ENCODE measurements at regions not wholly inside any gene's neighbourhood (a gene's known extent, or its start where the extent isn't known, plus 50 kb on each side); places are given as distances from the start of the nearest gene placed in this dataset.

DNA sequence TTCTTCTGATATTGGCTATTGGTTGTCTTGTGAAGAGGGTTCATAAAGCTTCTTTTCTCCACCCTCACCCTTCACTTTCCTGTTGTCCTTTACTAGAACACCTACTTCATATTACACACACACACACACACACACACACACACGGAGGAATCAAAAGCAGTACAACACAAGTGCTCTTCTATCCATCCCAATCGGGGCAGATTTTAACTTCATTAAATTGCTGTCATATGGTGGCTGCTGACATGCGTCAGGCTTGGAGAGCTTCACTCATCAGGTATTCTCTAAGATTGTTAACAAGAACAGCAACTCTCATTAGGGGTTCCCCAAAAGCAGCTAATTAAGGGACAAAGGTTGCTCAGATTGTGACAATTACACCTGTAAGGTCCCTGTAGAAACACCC lies 239.1 kb upstream of the MEIS2 start:
- DNase-seq (ENCODE audit: low read depth), result no peak
- no peaks in the 10 kb centered on the region for H3K36me3 ChIP-seq (ENCODE audit: control insufficient read depth, insufficient read depth, low read length)
- no peaks in the 10 kb centered on the region for H3K27me3 ChIP-seq (ENCODE audit: control insufficient read depth, insufficient read depth, low read length)
- H3K4me3 ChIP-seq (ENCODE audit: low read depth, low read length), result no peak overlapping the region
- TF ChIP-seq, protein P1, sequence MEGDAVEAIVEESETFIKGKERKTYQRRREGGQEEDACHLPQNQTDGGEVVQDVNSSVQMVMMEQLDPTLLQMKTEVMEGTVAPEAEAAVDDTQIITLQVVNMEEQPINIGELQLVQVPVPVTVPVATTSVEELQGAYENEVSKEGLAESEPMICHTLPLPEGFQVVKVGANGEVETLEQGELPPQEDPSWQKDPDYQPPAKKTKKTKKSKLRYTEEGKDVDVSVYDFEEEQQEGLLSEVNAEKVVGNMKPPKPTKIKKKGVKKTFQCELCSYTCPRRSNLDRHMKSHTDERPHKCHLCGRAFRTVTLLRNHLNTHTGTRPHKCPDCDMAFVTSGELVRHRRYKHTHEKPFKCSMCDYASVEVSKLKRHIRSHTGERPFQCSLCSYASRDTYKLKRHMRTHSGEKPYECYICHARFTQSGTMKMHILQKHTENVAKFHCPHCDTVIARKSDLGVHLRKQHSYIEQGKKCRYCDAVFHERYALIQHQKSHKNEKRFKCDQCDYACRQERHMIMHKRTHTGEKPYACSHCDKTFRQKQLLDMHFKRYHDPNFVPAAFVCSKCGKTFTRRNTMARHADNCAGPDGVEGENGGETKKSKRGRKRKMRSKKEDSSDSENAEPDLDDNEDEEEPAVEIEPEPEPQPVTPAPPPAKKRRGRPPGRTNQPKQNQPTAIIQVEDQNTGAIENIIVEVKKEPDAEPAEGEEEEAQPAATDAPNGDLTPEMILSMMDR (IDR thresholded peaks at IDR 0.05; ENCODE audit: insufficient read depth, low read length, poor library complexity, severe bottlenecking), result no peak

DNA sequence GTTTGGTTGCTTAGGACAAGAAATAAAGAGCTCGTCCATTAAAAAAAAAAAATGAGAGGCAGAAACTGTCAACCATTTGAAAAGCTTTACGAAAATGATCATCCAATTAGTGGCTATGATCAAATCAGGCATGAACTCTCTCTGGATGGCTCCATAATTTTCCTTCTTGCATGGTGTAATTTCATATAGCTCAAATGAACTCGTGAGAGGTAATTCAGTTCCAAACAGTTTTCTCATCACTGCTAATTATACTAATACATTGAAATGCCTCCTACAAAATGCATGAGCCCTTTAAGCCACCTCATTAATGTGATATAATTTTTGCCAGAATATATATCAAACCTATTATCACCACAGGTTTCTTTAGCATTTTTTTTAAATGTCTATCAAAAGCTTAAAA lies 239.5 kb upstream of the MEIS2 start:
- Histone ChIP-seq H3K4me3 (ENCODE audit: low read depth, low read length) (no peak overlapping the region), H3K36me3 (ENCODE audit: control insufficient read depth, insufficient read depth, low read length) (no peaks in the 10 kb centered on the region), H3K27me3 (ENCODE audit: control insufficient read depth, insufficient read depth, low read length) (no peaks in the 10 kb centered on the region)
- TF ChIP-seq, protein P1 (IDR thresholded peaks at IDR 0.05; ENCODE audit: insufficient read depth, low read length, poor library complexity, severe bottlenecking), result no peak
- no peak for DNase-seq (ENCODE audit: low read depth)

DNA sequence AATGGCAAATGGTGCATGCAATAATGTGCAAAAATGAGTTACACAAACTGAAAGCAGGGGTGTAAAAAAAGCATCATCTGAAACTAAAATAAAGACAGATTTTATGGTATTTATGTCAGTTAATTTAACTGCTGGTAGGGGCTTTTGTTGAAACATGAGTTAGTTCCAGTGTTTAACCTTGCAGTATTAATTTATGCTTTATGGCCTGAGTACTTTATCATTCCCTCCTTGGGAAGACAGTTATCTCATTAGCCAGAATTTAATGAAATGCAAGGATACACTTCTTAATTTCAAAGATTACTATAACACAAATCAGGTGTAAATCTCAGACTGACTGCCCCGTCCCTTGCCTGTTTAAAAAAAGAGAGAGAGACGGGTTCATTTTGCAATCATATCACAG lies 240.1 kb upstream of the MEIS2 start:
- DNase-seq (ENCODE audit: low read depth), result no peak
- no peaks in the 10 kb centered on the region for H3K27me3 ChIP-seq (ENCODE audit: control insufficient read depth, insufficient read depth, low read length)
- TF ChIP-seq, protein P1 (IDR thresholded peaks at IDR 0.05; ENCODE audit: insufficient read depth, low read length, poor library complexity, severe bottlenecking), result no peak
- H3K36me3 ChIP-seq (ENCODE audit: control insufficient read depth, insufficient read depth, low read length), result no peaks in the 10 kb centered on the region
- no peak overlapping the region for H3K4me3 ChIP-seq (ENCODE audit: low read depth, low read length)

DNA sequence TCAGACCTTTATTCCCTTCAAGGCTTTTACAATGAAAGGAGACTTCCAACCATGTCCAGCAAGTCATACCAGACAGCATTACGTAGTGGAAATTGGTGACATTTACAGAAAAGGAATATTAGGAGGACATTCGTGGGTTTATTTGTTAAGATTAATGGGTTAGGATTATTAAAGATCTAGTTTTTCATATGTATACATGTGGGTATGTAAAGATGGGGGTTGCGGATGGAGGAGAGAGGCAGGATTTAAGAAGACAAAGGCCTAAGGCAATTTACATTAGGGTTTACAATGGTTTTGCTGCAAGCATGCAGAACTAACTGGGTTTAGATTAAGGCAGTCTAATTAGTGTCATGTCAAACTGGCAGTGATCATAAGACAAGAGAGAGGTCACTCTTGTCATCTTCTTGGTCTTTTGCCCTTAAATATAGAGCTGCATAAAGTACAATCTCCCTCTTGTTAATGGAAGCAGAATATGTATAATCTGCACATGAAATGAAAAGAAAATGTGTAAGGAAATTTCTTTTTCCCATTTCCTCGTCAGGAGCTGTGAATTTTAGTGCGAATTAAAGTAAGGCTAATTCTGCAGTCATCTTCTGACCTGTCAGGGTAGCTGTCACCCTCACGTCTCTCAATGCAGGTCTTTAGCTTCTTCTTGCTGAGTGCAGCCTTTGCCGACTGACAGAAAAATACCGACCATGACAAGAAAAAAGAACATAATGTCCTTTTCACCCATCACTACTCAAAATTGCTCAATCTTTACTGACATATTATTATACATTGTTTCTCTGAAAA lies 258.9 kb upstream of the MEIS2 start:
- no peak for DNase-seq (ENCODE audit: low read depth)
- no peaks in the 10 kb centered on the region for H3K36me3 ChIP-seq (ENCODE audit: control insufficient read depth, insufficient read depth, low read length)
- H3K27me3 ChIP-seq (ENCODE audit: control insufficient read depth, insufficient read depth, low read length), result no peaks in the 10 kb centered on the region
- no peak overlapping the region for H3K4me3 ChIP-seq (ENCODE audit: low read depth, low read length)
- TF ChIP-seq, protein P1 (IDR thresholded peaks at IDR 0.05; ENCODE audit: insufficient read depth, low read length, poor library complexity, severe bottlenecking), result no peak

DNA sequence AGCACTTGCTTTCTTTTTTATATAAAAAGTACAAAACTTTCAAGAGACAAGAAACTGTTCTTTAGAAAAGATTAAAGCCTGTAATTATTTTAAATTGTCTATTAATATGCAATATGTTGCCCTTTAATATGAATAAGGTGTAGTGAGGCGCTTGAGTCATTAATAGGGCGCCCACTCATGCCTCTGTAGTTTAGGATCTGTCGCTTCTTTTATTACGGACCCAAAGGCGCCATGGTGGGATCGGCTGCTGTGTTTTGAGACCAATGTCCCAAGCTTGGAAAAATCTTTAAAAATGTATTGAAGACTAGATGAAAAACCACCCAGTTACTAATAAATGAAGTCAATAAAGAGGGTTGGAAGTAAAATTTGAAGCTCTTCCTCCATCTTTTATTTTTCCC lies 259.5 kb upstream of the MEIS2 start:
- no peak for DNase-seq (ENCODE audit: low read depth)
- Histone ChIP-seq H3K36me3 (ENCODE audit: control insufficient read depth, insufficient read depth, low read length) (no peaks in the 10 kb centered on the region), H3K4me3 (ENCODE audit: low read depth, low read length) (no peak overlapping the region), H3K27me3 (ENCODE audit: control insufficient read depth, insufficient read depth, low read length) (no peaks in the 10 kb centered on the region)
- TF ChIP-seq, protein P1 (IDR thresholded peaks at IDR 0.05; ENCODE audit: insufficient read depth, low read length, poor library complexity, severe bottlenecking), result no peak

DNA sequence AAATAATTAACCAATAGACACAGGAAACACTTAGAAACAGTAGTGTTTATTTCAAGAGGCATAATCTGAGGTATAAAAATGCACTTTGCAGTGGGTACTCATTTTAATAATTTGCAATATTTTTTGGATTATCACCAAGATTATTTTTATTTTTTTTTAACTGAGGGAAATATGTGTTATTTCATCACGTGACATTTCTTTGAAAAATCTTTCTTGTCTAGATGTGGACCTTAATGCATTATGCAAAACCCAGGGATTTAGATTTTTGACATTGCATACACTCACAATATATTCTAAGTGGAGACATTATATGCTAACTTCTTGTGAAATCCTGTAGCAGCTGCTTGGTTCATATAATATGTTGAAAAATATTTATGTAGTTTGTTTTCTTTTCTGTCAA lies 260.4 kb upstream of the MEIS2 start:
- TF ChIP-seq, protein P1 (IDR thresholded peaks at IDR 0.05; ENCODE audit: insufficient read depth, low read length, poor library complexity, severe bottlenecking), result no peak

More for the DNA sequence above, 260.4 kb upstream of the MEIS2 start:
- Histone ChIP-seq H3K4me3 (ENCODE audit: low read depth, low read length) (no peak overlapping the region), H3K27me3 (ENCODE audit: control insufficient read depth, insufficient read depth, low read length) (no peaks in the 10 kb centered on the region), H3K36me3 (ENCODE audit: control insufficient read depth, insufficient read depth, low read length) (no peaks in the 10 kb centered on the region)
- DNase-seq (ENCODE audit: low read depth), result no peak

Data from kidney epithelial cell (primary cell).